Hepatocyte (in vitro differentiated cells): ENCODE measurements at regions not wholly inside any gene's neighbourhood (a gene's known extent, or its start where the extent isn't known, plus 50 kb on each side); places are given as distances from the start of the nearest gene placed in this dataset.

ENCODE experiments used
- EZH2 ChIP-seq: fragments of 200-600 bp; sonication (generic); IDR thresholded peaks from 2 replicates; pipeline ENCODE4 v1.6.1; 2016; ENCODE audit warnings: antibody characterized with exemption, mild to moderate bottlenecking, borderline replicate concordance
- TF ChIP-seq, protein P1 (sequence below): fragments of 200-600 bp; sonication (generic); IDR thresholded peaks from 2 replicates; pipeline ENCODE4 v1.5.1; 2016; ENCODE audit warnings: antibody characterized with exemption, mild to moderate bottlenecking; ENCODE audit not compliant: poor library complexity

DNA sequence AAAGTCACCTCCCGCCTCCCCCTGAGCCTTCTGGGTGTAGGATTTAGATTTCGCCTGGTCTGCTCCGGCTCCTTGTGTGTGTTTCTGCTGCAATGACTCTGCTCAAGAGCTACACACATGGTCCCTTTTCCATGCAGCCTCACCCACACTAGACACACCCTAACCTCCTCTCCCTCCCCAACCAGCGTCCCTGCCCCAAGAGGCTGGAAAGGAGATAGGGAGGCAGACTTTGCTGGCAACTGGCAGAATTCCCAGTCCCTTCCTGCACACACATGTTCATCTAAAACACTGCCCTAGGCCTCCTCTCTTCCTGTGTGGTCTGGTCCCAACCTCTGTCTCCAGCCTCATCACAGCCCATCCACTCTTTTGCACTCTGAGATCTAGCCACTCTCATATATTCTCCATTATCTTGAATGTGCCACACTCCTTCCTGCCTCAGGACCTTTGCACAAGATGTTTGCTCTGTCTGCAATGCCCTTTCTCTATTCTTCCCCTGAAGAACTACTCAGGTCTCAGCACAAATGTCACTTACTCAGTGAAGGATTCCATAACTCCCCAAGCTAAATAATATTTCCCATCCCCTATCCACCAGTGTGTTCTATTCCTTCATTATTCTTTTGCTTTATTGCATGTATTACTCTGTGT is 253.8 kb downstream of the CDK5RAP2 start:
- TF ChIP-seq, protein P1, sequence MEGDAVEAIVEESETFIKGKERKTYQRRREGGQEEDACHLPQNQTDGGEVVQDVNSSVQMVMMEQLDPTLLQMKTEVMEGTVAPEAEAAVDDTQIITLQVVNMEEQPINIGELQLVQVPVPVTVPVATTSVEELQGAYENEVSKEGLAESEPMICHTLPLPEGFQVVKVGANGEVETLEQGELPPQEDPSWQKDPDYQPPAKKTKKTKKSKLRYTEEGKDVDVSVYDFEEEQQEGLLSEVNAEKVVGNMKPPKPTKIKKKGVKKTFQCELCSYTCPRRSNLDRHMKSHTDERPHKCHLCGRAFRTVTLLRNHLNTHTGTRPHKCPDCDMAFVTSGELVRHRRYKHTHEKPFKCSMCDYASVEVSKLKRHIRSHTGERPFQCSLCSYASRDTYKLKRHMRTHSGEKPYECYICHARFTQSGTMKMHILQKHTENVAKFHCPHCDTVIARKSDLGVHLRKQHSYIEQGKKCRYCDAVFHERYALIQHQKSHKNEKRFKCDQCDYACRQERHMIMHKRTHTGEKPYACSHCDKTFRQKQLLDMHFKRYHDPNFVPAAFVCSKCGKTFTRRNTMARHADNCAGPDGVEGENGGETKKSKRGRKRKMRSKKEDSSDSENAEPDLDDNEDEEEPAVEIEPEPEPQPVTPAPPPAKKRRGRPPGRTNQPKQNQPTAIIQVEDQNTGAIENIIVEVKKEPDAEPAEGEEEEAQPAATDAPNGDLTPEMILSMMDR: no peak
- no peak for TF ChIP-seq EZH2
